NCI-H226 (cell line): ENCODE measurements at regions not wholly inside any gene's neighbourhood (a gene's known extent, or its start where the extent isn't known, plus 50 kb on each side); places are given as distances from the start of the nearest gene placed in this dataset.

Experiments used
- DNase-seq: peaks from one replicate; pipeline ENCODE4 v3.0.0-alpha.2; 2015

GRCh38 chr14:96143906-96144305 lies 60.7 kb upstream of the BDKRB2 start:
- no peak for DNase-seq

- peak; percentile 60 for DNase-seq
Observed at GRCh38 chr14:96145116-96145864, 59.3 kb upstream of the BDKRB2 start.

- DNase-seq, result peak; percentile 90
Observed at GRCh38 chr14:96146131-96146771, 58.4 kb upstream of the BDKRB2 start.

GRCh38 chr14:96148631-96149030 lies 56.0 kb upstream of the BDKRB2 start:
- no peak for DNase-seq

GRCh38 chr14:96149131-96149530 lies 55.5 kb upstream of the BDKRB2 start:
- no peak for DNase-seq

GRCh38 chr14:96150214-96150613 lies 54.4 kb upstream of the BDKRB2 start:
- no peak for DNase-seq

GRCh38 chr14:96151242-96151641 lies 53.4 kb upstream of the BDKRB2 start:
- DNase-seq, result no peak

GRCh38 chr14:96153003-96153402 lies 51.6 kb upstream of the BDKRB2 start:
- no peak for DNase-seq
